ENCODE measurements at regions not wholly inside any gene's neighbourhood (a gene's known extent, or its start where the extent isn't known, plus 50 kb on each side); places are given as distances from the start of the nearest gene placed in this dataset.

- TF ChIP-seq FOSL2 (IDR thresholded peaks at IDR 0.05), result no peak
- no peak for TF ChIP-seq FOSL2 (CRISPR knock-in tag; IDR thresholded peaks at IDR 0.05)
- no peak for TF ChIP-seq ESRRA (IDR thresholded peaks at IDR 0.05; ENCODE audit: borderline replicate concordance, low read length)
- no peak for TF ChIP-seq CTCF (IDR thresholded peaks at IDR 0.05)
- no peak for TF ChIP-seq MAX (IDR thresholded peaks at IDR 0.05)
- TF ChIP-seq POLR2A (IDR thresholded peaks at IDR 0.05; ENCODE audit: low read length), result no peak
- no peak for TF ChIP-seq USF2 (IDR thresholded peaks at IDR 0.05)
- no peak for TF ChIP-seq MAFK (IDR thresholded peaks at IDR 0.05; ENCODE audit: partially characterized antibody)
- no peak for TF ChIP-seq CBX2 (IDR thresholded peaks at IDR 0.05; ENCODE audit: borderline replicate concordance, low read depth)
- TF ChIP-seq CHD2 (IDR thresholded peaks at IDR 0.05; ENCODE audit: low read length, partially characterized antibody), result no peak
- TF ChIP-seq HDAC2 (IDR thresholded peaks at IDR 0.05), result no peak
- no peak for TF ChIP-seq NPAS2 (CRISPR knock-in tag; IDR thresholded peaks at IDR 0.05; ENCODE audit: borderline replicate concordance)
- no peak for TF ChIP-seq SREBF2 (IDR thresholded peaks at IDR 0.05)
- TF ChIP-seq EP300 (IDR thresholded peaks at IDR 0.05), result no peak
Measured at GRCh38 chr4:163415668-163416067, 57.9 kb downstream of the TKTL2 start.

Data from A549 (cell line).